GM10266 (cell line): ENCODE measurements at regions not wholly inside any gene's neighbourhood (a gene's known extent, or its start where the extent isn't known, plus 50 kb on each side); places are given as distances from the start of the nearest gene placed in this dataset.
"Not testable (repeated sequence)": the region's sequence is repeated elsewhere in the genome, so short reads cannot be mapped to it uniquely, and the experiment has no call there.

Experiments used
- DNase-seq: peaks from one replicate; pipeline ENCODE4 v3.0.0; 2012; ENCODE audit errors: extremely low spot score
- TF ChIP-seq, protein P1 (sequence below): IDR thresholded peaks from 2 replicates; pipeline ENCODE4 v1.5.1; 2012; ENCODE audit warnings: mild to moderate bottlenecking, low read depth; ENCODE audit not compliant: control insufficient read depth, insufficient read depth; ENCODE audit errors: missing control alignments

DNA sequence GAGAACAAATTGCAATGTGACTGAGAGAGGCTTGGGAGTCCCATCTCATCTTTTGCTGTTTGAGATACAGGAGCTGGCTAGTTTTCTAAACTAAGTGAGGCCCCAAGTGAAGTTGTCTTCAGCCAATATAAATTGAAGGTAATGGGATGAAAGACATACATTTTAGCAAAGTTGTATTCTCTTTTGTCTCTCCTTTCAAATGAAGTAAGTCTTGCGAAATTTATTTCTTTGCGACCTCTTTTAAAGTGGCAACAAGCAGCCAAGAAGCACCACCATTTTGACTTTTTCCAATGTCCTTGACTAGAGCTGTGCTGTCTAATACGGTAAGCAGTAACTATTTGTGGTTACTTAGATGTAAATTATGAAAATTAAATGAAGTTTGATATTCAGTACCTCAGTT lies 385.7 kb downstream of the USP25 start:
- no peak for DNase-seq
- TF ChIP-seq, protein P1, sequence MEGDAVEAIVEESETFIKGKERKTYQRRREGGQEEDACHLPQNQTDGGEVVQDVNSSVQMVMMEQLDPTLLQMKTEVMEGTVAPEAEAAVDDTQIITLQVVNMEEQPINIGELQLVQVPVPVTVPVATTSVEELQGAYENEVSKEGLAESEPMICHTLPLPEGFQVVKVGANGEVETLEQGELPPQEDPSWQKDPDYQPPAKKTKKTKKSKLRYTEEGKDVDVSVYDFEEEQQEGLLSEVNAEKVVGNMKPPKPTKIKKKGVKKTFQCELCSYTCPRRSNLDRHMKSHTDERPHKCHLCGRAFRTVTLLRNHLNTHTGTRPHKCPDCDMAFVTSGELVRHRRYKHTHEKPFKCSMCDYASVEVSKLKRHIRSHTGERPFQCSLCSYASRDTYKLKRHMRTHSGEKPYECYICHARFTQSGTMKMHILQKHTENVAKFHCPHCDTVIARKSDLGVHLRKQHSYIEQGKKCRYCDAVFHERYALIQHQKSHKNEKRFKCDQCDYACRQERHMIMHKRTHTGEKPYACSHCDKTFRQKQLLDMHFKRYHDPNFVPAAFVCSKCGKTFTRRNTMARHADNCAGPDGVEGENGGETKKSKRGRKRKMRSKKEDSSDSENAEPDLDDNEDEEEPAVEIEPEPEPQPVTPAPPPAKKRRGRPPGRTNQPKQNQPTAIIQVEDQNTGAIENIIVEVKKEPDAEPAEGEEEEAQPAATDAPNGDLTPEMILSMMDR: no peak

DNA sequence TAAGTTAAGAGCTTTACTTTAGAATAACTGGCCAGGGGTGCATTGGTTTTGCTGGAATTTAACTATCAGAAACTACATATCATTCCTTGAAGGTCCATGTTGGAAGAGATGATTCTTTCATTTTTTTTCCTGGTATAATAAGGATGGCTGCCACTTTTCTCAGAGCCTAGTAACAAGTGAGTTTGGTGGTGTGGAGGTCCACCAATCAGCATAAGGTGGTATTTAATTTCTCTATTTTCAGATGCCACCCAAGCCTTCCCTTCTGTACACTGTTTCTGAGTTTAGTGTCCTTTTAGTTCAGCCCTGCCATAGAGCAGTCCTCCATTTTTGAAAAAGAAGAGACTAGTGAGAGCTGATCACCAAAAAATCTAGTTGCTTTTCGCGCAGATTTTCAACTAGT lies 386.3 kb downstream of the USP25 start:
- TF ChIP-seq, protein P1: no peak
- DNase-seq: no peak

GRCh38 chr21:16116798-16117197 lies 387.0 kb downstream of the USP25 start:
- DNase-seq: no peak
- TF ChIP-seq, protein P1: no peak

- DNase-seq: no peak
- TF ChIP-seq, protein P1: no peak
Observed at GRCh38 chr21:16117331-16117730, 387.5 kb downstream of the USP25 start.

DNA sequence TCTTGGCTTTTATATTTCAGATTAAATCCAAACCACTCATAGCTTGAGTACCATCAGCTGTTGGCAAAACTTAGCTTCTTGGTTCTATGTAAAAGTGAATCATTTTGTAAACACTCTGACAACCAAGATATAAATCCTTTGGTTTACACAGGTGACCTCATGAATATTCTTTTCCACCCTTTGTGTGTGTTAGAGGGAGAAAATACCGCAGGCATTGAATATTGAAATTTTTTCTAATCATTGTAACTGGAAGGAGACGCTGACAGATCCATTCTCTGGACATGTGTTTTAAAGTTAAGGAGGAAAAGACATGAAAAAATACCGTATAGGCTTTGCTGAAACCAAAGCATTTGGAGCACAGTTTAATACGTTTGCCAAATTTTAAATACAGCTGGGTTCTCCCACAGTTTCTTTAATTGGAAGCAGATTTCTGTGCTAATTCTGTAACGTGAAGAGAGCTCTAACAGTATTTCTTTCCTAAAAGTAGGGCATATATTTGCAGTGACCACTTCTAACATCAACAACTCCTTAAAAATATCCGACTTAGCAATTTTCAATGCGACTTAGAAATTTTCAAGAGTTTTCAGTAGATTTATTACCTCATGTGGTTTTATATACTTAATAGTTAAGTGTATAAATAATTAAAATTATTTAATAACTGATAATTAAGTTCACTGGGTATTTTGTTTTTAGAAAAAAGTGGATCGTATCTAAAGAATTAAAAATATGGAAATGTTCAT lies 388.2 kb downstream of the USP25 start:
- no peak for DNase-seq
- TF ChIP-seq, protein P1: no peak

- TF ChIP-seq, protein P1: no peak
- DNase-seq: no peak
Observed at GRCh38 chr21:16124378-16125138, 394.8 kb downstream of the USP25 start.

GRCh38 chr21:16125274-16125673 lies 395.5 kb downstream of the USP25 start:
- DNase-seq: no peak
- TF ChIP-seq, protein P1: no peak

- DNase-seq: not testable (repeated sequence)
Observed at GRCh38 chr21:16132453-16132852, 402.7 kb downstream of the USP25 start.
